ENCODE measurements at regions not wholly inside any gene's neighbourhood (a gene's known extent, or its start where the extent isn't known, plus 50 kb on each side); places are given as distances from the start of the nearest gene placed in this dataset.

GRCh38 chr2:67686254-67686653 lies 289.1 kb downstream of the ETAA1 start:
- H3K27me3 Mint-ChIP-seq (ENCODE audit: low read depth): no peaks in the 10 kb centered on the region; the same call in 1 of the 2 replicates
- no peak for TF ChIP-seq ESRRA (CRISPR knock-in tag; IDR thresholded peaks at IDR 0.05; ENCODE audit: borderline replicate concordance)
- no peak for TF ChIP-seq GABPB1 (CRISPR knock-in tag; IDR thresholded peaks at IDR 0.05)
- TF ChIP-seq USF1 (CRISPR knock-in tag; IDR thresholded peaks at IDR 0.05): no peak
- TF ChIP-seq ZSCAN18 (CRISPR knock-in tag; IDR thresholded peaks at IDR 0.05): no peak
- TF ChIP-seq ATF1 (CRISPR knock-in tag; IDR thresholded peaks at IDR 0.05): no peak
- TF ChIP-seq NR3C1 (CRISPR knock-in tag; conservative IDR thresholded peaks at IDR 0.05; ENCODE audit: low read depth): no peak
- TF ChIP-seq FOXJ3 (CRISPR knock-in tag; IDR thresholded peaks at IDR 0.05; ENCODE audit: borderline replicate concordance): no peak
- TF ChIP-seq TEAD1 (CRISPR knock-in tag; IDR thresholded peaks at IDR 0.05): no peak
- TF ChIP-seq JUN (CRISPR knock-in tag; IDR thresholded peaks at IDR 0.05): no peak
- TF ChIP-seq STAT6 (CRISPR knock-in tag; conservative IDR thresholded peaks at IDR 0.05; ENCODE audit: low read depth): no peak
- no peak for TF ChIP-seq CTCF (IDR thresholded peaks at IDR 0.05)
- no peak for TF ChIP-seq ATF6 (CRISPR knock-in tag; IDR thresholded peaks at IDR 0.05)
- TF ChIP-seq HMGA2 (CRISPR knock-in tag; IDR thresholded peaks at IDR 0.05): no peak
- no peak for TF ChIP-seq ZNF138 (CRISPR knock-in tag; conservative IDR thresholded peaks at IDR 0.05)
- TF ChIP-seq RELA (CRISPR knock-in tag; IDR thresholded peaks at IDR 0.05; ENCODE audit: borderline replicate concordance): no peak
- no peak for TF ChIP-seq E2F4 (CRISPR knock-in tag; IDR thresholded peaks at IDR 0.05; ENCODE audit: borderline replicate concordance, low read depth)
- TF ChIP-seq IRF2 (CRISPR knock-in tag; IDR thresholded peaks at IDR 0.05; ENCODE audit: borderline replicate concordance, low read depth): no peak
- H3K36me3 Mint-ChIP-seq: no peaks in the 10 kb centered on the region
- H3K4me1 Mint-ChIP-seq: no peaks in the 10 kb centered on the region
- H3K27ac Mint-ChIP-seq: no peak overlapping the region
- POLR2A ChIA-PET: no interaction called here
- DNase-seq (ENCODE audit: low spot score) (no peak), ATAC-seq (no peak)
- CTCF ChIA-PET: no interaction called here
- no peak overlapping the region for H3K4me3 Mint-ChIP-seq
- no peaks in the 10 kb centered on the region for H3K9me3 Mint-ChIP-seq
